Right lobe of liver (tissue), 6 donors: ENCODE measurements at regions not wholly inside any gene's neighbourhood (a gene's known extent, or its start where the extent isn't known, plus 50 kb on each side); places are given as distances from the start of the nearest gene placed in this dataset.

Source experiments
- ATAC-seq, 4 donors: fragments of 200-7000 bp; cut with Tn5 transposase; one replicate each; pipeline ENCODE4 v1.9.1; 2020; ENCODE audit warnings: mild to moderate bottlenecking in 4 of 4, moderate library complexity in 4 of 4
- DNase-seq, 3 donors: peaks; one replicate each; pipeline ENCODE4 v3.0.0-alpha.2; 2020
- H3K27ac ChIP-seq, 3 donors: fragments of 200-600 bp; one replicate each; pipeline ENCODE4 v1.8.0; 2022
- H3K27me3 ChIP-seq, 2 donors: fragments of 200-600 bp; one replicate each; pipeline ENCODE4 v1.8.0; 2022
- H3K36me3 ChIP-seq, 4 donors: fragments of 200-600 bp; sonication (generic) in 1 of 4; one replicate each; pipeline versions ENCODE4 v1.5.1 to v1.8.0; 2017 to 2022; ENCODE audit warnings: control low read depth in 1 of 4
- H3K4me1 ChIP-seq, 4 donors: fragments of 200-600 bp; sonication (generic) in 1 of 4; one replicate each; pipeline versions ENCODE4 v1.5.1 to v1.8.0; 2017 to 2022; ENCODE audit warnings: control low read depth in 1 of 4
- H3K4me3 ChIP-seq, 3 donors: fragments of 200-600 bp; one replicate each; pipeline ENCODE4 v1.8.0; 2022
- H3K9me3 ChIP-seq, 4 donors: fragments of 200-600 bp; sonication (generic) in 1 of 4; one replicate each; pipeline versions ENCODE4 v1.5.1 to v1.8.0; 2017 to 2022; ENCODE audit warnings: control low read depth in 1 of 4
- POLR2A ChIP-seq: fragments of 450-650 bp; IDR thresholded peaks from one replicate; pipeline ENCODE4 v1.6.1; 2017; ENCODE audit warnings: antibody characterized with exemption, mild to moderate bottlenecking
- WGBS: methylation state at CpG from one replicate; pipeline ENCODE4 v1.1.6; 2018; ENCODE audit warnings: low coverage, low lambda C conversion rate; ENCODE audit not compliant: insufficient coverage; ENCODE audit errors: missing lambda C conversion rate; 5-methylcytosine and 5-hydroxymethylcytosine counted together
- intact Hi-C, 2 donors: fragments of 100-400 bp; cut with DNase I; formaldehyde crosslinking; loops; one replicate each; pipeline versions ENCODE4 v1.11.2 to v1.14.1; 2022
- TF ChIP-seq, protein P1 (sequence below), 4 donors: fragments of 200-600 bp in 3 of 4; fragments of 450-650 bp in 1 of 4; IDR thresholded peaks; one replicate each; pipeline versions ENCODE4 v1.5.1 to v1.8.0; 2016 to 2022; ENCODE audit warnings: antibody characterized with exemption in 4 of 4, mild to moderate bottlenecking in 2 of 4
- donor health status: DM: no; HTN: yes; CAD: no.
- donor health status: DM: no; HTN: no; CAD: no.
- donor health status: DM: no; HTN: no; CAD: no.
- donor health status: DM: no; HTN: yes; CAD: no.
- donor health status: DM: no; HTN: yes; CAD: no.

DNA sequence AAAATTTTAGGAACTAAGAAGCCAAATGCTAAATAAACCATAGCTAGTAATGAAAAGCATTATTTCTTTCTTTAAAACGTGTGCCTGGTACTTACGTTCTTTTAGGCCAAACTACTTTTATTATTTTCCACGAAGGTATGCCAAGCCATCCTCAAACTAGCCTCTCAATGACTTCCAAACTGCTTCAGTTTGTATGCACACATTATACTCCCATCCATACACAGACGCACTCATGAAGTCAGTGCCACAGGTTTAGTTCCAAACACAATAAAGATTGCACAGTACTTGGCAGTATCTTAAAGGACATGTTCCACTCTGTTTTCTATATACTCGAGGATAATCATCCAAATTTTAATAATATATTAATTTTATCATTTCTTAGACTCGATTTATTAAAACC lies 609.2 kb upstream of the ZNF385D start:
- TF ChIP-seq POLR2A = no peak
- TF ChIP-seq, protein P1, sequence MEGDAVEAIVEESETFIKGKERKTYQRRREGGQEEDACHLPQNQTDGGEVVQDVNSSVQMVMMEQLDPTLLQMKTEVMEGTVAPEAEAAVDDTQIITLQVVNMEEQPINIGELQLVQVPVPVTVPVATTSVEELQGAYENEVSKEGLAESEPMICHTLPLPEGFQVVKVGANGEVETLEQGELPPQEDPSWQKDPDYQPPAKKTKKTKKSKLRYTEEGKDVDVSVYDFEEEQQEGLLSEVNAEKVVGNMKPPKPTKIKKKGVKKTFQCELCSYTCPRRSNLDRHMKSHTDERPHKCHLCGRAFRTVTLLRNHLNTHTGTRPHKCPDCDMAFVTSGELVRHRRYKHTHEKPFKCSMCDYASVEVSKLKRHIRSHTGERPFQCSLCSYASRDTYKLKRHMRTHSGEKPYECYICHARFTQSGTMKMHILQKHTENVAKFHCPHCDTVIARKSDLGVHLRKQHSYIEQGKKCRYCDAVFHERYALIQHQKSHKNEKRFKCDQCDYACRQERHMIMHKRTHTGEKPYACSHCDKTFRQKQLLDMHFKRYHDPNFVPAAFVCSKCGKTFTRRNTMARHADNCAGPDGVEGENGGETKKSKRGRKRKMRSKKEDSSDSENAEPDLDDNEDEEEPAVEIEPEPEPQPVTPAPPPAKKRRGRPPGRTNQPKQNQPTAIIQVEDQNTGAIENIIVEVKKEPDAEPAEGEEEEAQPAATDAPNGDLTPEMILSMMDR (IDR thresholded peaks at IDR 0.05) = no peak
- intact Hi-C loops = no loop called here
- ATAC-seq = no peak
- Histone ChIP-seq H3K36me3 (no peaks in the 10 kb centered on the region), H3K27me3 (no peaks in the 10 kb centered on the region), H3K9me3 (no peaks in the 10 kb centered on the region), H3K4me1 (no peaks in the 10 kb centered on the region), H3K27ac (no peak overlapping the region), H3K4me3 (no peak overlapping the region)
- WGBS = 45% methylated on average over 6 of the region's 6 CpGs
- DNase-seq = no peak

DNA sequence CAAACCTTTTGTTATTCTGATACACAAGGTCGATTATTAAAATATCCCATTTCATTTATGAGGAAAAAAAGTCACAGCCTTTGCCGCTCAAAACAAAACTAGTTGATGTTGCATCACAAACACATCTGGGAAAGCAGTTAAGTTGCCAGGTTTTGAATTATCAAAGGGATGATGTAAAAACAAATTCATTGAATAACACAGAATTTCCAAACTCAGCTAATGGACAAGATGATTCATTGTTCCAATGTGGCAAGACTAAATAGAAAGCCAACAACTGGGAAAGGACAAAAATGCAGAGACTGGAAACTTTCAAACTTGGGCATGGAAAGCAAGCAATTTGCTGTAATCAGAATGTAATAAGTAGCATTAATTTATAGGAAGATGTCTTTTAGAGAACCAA lies 610.0 kb upstream of the ZNF385D start:
- DNase-seq (no peak), ATAC-seq (no peak)
- no peak for TF ChIP-seq POLR2A
- TF ChIP-seq, protein P1 (IDR thresholded peaks at IDR 0.05) = no peak
- intact Hi-C loops = no loop called here
- WGBS = 52% methylated on average over 2 of the region's 2 CpGs
- Histone ChIP-seq H3K27ac (no peak overlapping the region), H3K4me1 (no peaks in the 10 kb centered on the region), H3K9me3 (no peaks in the 10 kb centered on the region), H3K27me3 (no peaks in the 10 kb centered on the region), H3K36me3 (no peaks in the 10 kb centered on the region), H3K4me3 (no peak overlapping the region)

DNA sequence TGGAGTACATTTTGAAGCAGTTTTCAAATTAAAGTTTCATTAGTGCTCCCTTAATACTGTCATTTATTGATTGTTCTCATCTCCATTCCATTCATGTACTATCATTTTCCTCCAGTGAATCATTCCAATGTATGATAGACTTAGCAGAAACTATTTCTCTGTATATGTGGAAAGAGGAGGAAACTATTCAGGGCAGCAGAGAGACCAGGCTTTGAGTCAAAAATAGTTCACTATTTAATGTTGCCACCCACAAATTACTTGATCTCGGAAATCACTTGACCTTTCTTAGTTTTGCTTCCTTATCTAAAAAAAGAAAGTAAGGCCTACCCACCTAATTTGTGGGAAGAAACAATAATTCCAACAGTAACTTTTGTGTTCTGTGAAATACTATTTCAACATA lies 610.5 kb upstream of the ZNF385D start:
- Histone ChIP-seq H3K27ac (no peak overlapping the region), H3K36me3 (no peaks in the 10 kb centered on the region), H3K4me1 (no peaks in the 10 kb centered on the region), H3K27me3 (no peaks in the 10 kb centered on the region), H3K4me3 (no peak overlapping the region), H3K9me3 (no peaks in the 10 kb centered on the region)
- intact Hi-C loops = no loop called here
- WGBS = 27% methylated on average over 1 of the region's 1 CpG
- ATAC-seq (no peak), DNase-seq (no peak)
- TF ChIP-seq POLR2A = no peak
- TF ChIP-seq, protein P1 (IDR thresholded peaks at IDR 0.05) = no peak

DNA sequence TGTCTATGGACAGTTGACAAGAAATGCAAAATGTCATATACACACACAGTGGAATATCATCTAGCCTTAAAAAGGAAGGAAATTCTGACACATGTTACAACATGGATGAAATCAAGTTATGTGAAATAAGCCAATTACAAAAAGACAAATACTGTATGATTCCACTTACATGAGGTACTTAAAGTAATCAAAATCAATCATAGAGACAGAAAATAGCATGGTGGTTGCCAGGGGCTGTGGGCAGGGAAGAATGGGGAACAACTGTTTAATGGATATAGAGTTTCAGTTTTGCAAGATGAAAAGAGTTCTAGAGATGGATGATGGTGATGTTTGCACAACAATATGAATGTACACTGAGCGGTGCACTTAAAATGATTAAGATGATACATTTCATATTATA lies 613.8 kb upstream of the ZNF385D start:
- TF ChIP-seq, protein P1 (IDR thresholded peaks at IDR 0.05) = no peak
- no peak for TF ChIP-seq POLR2A
- Histone ChIP-seq H3K36me3 (no peaks in the 10 kb centered on the region), H3K4me1 (no peaks in the 10 kb centered on the region), H3K9me3 (no peaks in the 10 kb centered on the region), H3K27ac (no peak overlapping the region), H3K27me3 (no peaks in the 10 kb centered on the region), H3K4me3 (no peak overlapping the region)
- no peak for ATAC-seq
- DNase-seq = no peak
- intact Hi-C loops = no loop called here
- 92% methylated on average over 1 of the region's 1 CpG for WGBS

DNA sequence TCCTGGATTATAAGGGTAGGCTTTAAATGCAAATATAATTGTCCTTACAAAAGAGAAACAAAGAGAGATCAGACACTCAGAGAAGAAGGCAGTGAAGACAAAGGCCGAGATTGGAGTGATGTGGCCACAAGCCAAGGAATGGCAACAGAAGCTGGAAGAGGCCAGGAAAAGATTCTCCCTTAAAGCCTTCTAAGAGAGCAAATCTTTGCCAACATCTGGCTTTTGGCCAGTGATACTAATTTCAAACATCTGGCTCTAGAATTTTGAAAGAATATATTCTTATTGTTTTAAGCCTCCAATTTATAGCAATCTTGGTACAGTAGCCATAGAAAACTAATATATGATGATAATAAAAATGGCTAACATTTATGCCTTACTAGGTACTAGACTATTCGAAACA lies 615.8 kb upstream of the ZNF385D start:
- H3K27me3 ChIP-seq = no peaks in the 10 kb centered on the region
- ATAC-seq = no peak
- WGBS = 34% methylated on average over 2 of the region's 2 CpGs

More for the DNA sequence above, 615.8 kb upstream of the ZNF385D start:
- no peak overlapping the region for H3K4me3 ChIP-seq
- no peak overlapping the region for H3K27ac ChIP-seq
- no peak for DNase-seq
- TF ChIP-seq POLR2A = no peak
- TF ChIP-seq, protein P1 (IDR thresholded peaks at IDR 0.05) = no peak
- H3K9me3 ChIP-seq = no peaks in the 10 kb centered on the region
- H3K36me3 ChIP-seq = no peaks in the 10 kb centered on the region
- intact Hi-C loops = no loop called here
- no peaks in the 10 kb centered on the region for H3K4me1 ChIP-seq
